Pancreas (tissue), 10 donors: ENCODE measurements at regions not wholly inside any gene's neighbourhood (a gene's known extent, or its start where the extent isn't known, plus 50 kb on each side); places are given as distances from the start of the nearest gene placed in this dataset.
"Not testable (repeated sequence)": the region's sequence is repeated elsewhere in the genome, so short reads cannot be mapped to it uniquely, and the experiment has no call there.

Experiments used
- ATAC-seq, 4 donors: fragments of 200-7000 bp; cut with Tn5 transposase; one replicate each; pipeline versions ENCODE4 v1.8.0 to v1.9.1; 2020; ENCODE audit warnings: mild to moderate bottlenecking in 4 of 4, moderate library complexity in 4 of 4
- DNase-seq, 6 donors: peaks; one replicate each; pipeline ENCODE4 v3.0.0-alpha.2; 2020
- FAIRE-seq: peaks from 2 replicates; lab custom pipeline; 2012; peaks lifted over from hg19 to GRCh38; lab: Jason Lieb, UNC
- H3K27ac ChIP-seq, 4 donors: fragments of 200-600 bp; sonication (generic); 1 replicate in 3 of 4; 2 replicates in 1 of 4; pipeline versions ENCODE4 v1.5.0 to v1.8.0; 2020
- H3K27me3 ChIP-seq, 4 donors: fragments of 200-600 bp; one replicate each; pipeline ENCODE4 v1.8.0; 2021
- H3K36me3 ChIP-seq, 3 donors: fragments of 200-600 bp; sonication (generic) in 1 of 3; one replicate each; pipeline versions ENCODE4 v1.5.0 to v1.8.0; 2020 to 2021
- H3K4me1 ChIP-seq, 3 donors: fragments of 200-600 bp; one replicate each; pipeline ENCODE4 v1.8.0; 2021
- H3K4me3 ChIP-seq, 4 donors: fragments of 200-600 bp; sonication (generic) in 2 of 4; one replicate each; pipeline versions ENCODE4 v1.5.0 to v1.8.0; 2020 to 2021
- H3K9me3 ChIP-seq, 4 donors: fragments of 200-600 bp; one replicate each; pipeline ENCODE4 v1.8.0; 2021
- CTCF ChIP-seq, 4 donors: fragments of 200-600 bp; sonication (generic) in 3 of 4; IDR thresholded peaks; one replicate each; pipeline versions ENCODE4 v1.5.0 to v1.8.0; 2021; ENCODE audit warnings: antibody characterized with exemption in 4 of 4
- WGBS, 2 donors: extraction: QIAGEN DNeasy Blood & Tissue Kit; methylation state at CpG; one replicate each; pipeline ENCODE4 v1.1.7; 2013; 5-methylcytosine and 5-hydroxymethylcytosine counted together
- intact Hi-C, 3 donors: fragments of 100-400 bp; cut with DNase I; formaldehyde crosslinking; loops; one replicate each; pipeline versions ENCODE4 v1.11.1 to v1.14.2; 2022
- donor health status: healthy with polysubstance abuse.
- donor health status: DM: no; HTN: no; CAD: no; lungs with moderate emphysema.
- donor health status: DM: no; HTN: no; CAD: no.
- donor health status: control.
- donor health status: control.
- donor health status: Bipolar disorder and iron deficiency.
- donor health status: DM: yes; HTN: yes; CAD: no.
- donor health status: DM: no; HTN: no; CAD: no.
- donor health status: DM: no; HTN: no; CAD: no.
- donor health status: DM: yes; HTN: yes; CAD: no.

- WGBS, 2 donors: 75 to 81% methylated on average over 3 of the region's 3 CpGs
- Histone ChIP-seq H3K4me3 (no peak overlapping the region), H3K27me3 (no peaks in the 10 kb centered on the region), H3K9me3 (no peaks in the 10 kb centered on the region), H3K4me1 (no peaks in the 10 kb centered on the region), H3K27ac (no peak overlapping the region), H3K36me3 (no peaks in the 10 kb centered on the region)
- no peak for FAIRE-seq
- ATAC-seq: no peak
- TF ChIP-seq CTCF (IDR thresholded peaks at IDR 0.05): no peak
- no peak for DNase-seq
- intact Hi-C loops: no loop called here
These were observed 108.6 kb upstream of the MYLIP start for GRCh38 chr6:16020259-16020658.

GRCh38 chr6:16019462-16019861, 109.4 kb upstream of the MYLIP start:
- TF ChIP-seq CTCF (IDR thresholded peaks at IDR 0.05): no peak
- intact Hi-C loops: no loop called here
- Histone ChIP-seq H3K27me3 (no peaks in the 10 kb centered on the region), H3K9me3 (no peaks in the 10 kb centered on the region), H3K36me3 (no peaks in the 10 kb centered on the region), H3K4me1 (no peaks in the 10 kb centered on the region), H3K4me3 (no peak overlapping the region), H3K27ac (no peak overlapping the region)
- WGBS, 2 donors: 75 to 78% methylated on average over 3 of the region's 3 CpGs
- ATAC-seq (no peak), FAIRE-seq (no peak), DNase-seq (no peak)

GRCh38 chr6:16018626-16019025, 110.3 kb upstream of the MYLIP start:
- Histone ChIP-seq H3K4me3 (no peak overlapping the region), H3K36me3 (no peaks in the 10 kb centered on the region), H3K27ac (no peak overlapping the region), H3K4me1 (no peaks in the 10 kb centered on the region), H3K27me3 (no peaks in the 10 kb centered on the region), H3K9me3 (no peaks in the 10 kb centered on the region)
- 94 to 96% methylated on average over 4 of the region's 4 CpGs for WGBS, 2 donors
- DNase-seq (no peak), FAIRE-seq (no peak), ATAC-seq (no peak)
- no peak for TF ChIP-seq CTCF (IDR thresholded peaks at IDR 0.05)
- intact Hi-C loops: no loop called here

- DNase-seq, H3K9me3 ChIP-seq, H3K4me3 ChIP-seq, intact Hi-C loops, H3K4me1 ChIP-seq, FAIRE-seq, H3K27ac ChIP-seq, H3K36me3 ChIP-seq, ATAC-seq, H3K27me3 ChIP-seq: not testable (repeated sequence)
- 90 to 100% methylated on average over 2 of the region's 3 CpGs for WGBS, 2 donors
These were observed 114.6 kb upstream of the MYLIP start for GRCh38 chr6:16014325-16014724.

GRCh38 chr6:16007146-16007545, 121.7 kb upstream of the MYLIP start:
- intact Hi-C loops: no loop called here
- no peak for FAIRE-seq

More at GRCh38 chr6:16007146-16007545, 121.7 kb upstream of the MYLIP start:
- H3K27me3 ChIP-seq: no peaks in the 10 kb centered on the region
- WGBS, 2 donors: 48 to 68% methylated on average over 3 of the region's 3 CpGs
- H3K9me3 ChIP-seq: no peaks in the 10 kb centered on the region
- DNase-seq: no peak
- H3K36me3 ChIP-seq: no peaks in the 10 kb centered on the region
- TF ChIP-seq CTCF (IDR thresholded peaks at IDR 0.05): no peak
- H3K27ac ChIP-seq: no peak overlapping the region
- no peak overlapping the region for H3K4me3 ChIP-seq
- ATAC-seq: no peak
- H3K4me1 ChIP-seq: no peaks in the 10 kb centered on the region
